Hepatocyte (in vitro differentiated cells): ENCODE measurements at regions not wholly inside any gene's neighbourhood (a gene's known extent, or its start where the extent isn't known, plus 50 kb on each side); places are given as distances from the start of the nearest gene placed in this dataset.

Source experiments
- DNase-seq: peaks from one replicate; pipeline ENCODE4 v3.0.0-alpha.2; 2016; ENCODE audit warnings: low spot score
- H2AFZ ChIP-seq: fragments of 200-600 bp; sonication (generic); 2 replicates; pipeline ENCODE4 v1.6.0; 2016; ENCODE audit warnings: antibody characterized with exemption, mild to moderate bottlenecking
- H3K27ac ChIP-seq: fragments of 200-600 bp; sonication (generic); 2 replicates; pipeline ENCODE4 v1.5.1; 2016; ENCODE audit warnings: mild to moderate bottlenecking
- H3K27me3 ChIP-seq: fragments of 200-600 bp; sonication (generic); 2 replicates; pipeline ENCODE4 v1.6.1; 2016
- H3K36me3 ChIP-seq: fragments of 200-600 bp; sonication (generic); replicated peaks from 2 replicates; pipeline ENCODE4 v1.5.1; 2016; ENCODE audit warnings: low read depth; ENCODE audit not compliant: insufficient read depth
- H3K4me1 ChIP-seq: fragments of 200-600 bp; sonication (generic); 2 replicates; pipeline ENCODE4 v1.5.1; 2016; ENCODE audit warnings: mild to moderate bottlenecking, moderate library complexity; ENCODE audit not compliant: insufficient read depth
- H3K4me2 ChIP-seq: fragments of 200-600 bp; sonication (generic); 2 replicates; pipeline ENCODE4 v1.6.0; 2016
- H3K4me3 ChIP-seq: fragments of 200-600 bp; sonication (generic); 2 replicates; pipeline ENCODE4 v1.5.1; 2016; ENCODE audit warnings: mild to moderate bottlenecking
- H3K79me2 ChIP-seq: fragments of 200-600 bp; sonication (generic); 2 replicates; pipeline ENCODE4 v1.6.0; 2017; ENCODE audit warnings: mild to moderate bottlenecking
- H3K9me2 ChIP-seq: fragments of 200-600 bp; sonication (generic); replicated peaks from 2 replicates; pipeline ENCODE4 v1.6.0; 2017; ENCODE audit warnings: mild to moderate bottlenecking; ENCODE audit not compliant: insufficient read depth
- H3K9me3 ChIP-seq: fragments of 200-600 bp; sonication (generic); 2 replicates; pipeline ENCODE4 v1.5.1; 2016; ENCODE audit warnings: low read depth, mild to moderate bottlenecking
- H4K20me1 ChIP-seq: fragments of 200-600 bp; sonication (generic); 2 replicates; pipeline ENCODE4 v1.6.0; 2016; ENCODE audit warnings: mild to moderate bottlenecking; ENCODE audit not compliant: insufficient read depth, poor library complexity, severe bottlenecking
- EZH2 ChIP-seq: fragments of 200-600 bp; sonication (generic); IDR thresholded peaks from 2 replicates; pipeline ENCODE4 v1.6.1; 2016; ENCODE audit warnings: antibody characterized with exemption, mild to moderate bottlenecking, borderline replicate concordance
- EZH2phosphoT487 ChIP-seq: fragments of 200-600 bp; sonication (generic); IDR thresholded peaks from one replicate; pipeline ENCODE4 v1.6.1; 2018; ENCODE audit warnings: antibody characterized with exemption, mild to moderate bottlenecking, low read depth, moderate library complexity; ENCODE audit not compliant: unreplicated experiment, severe bottlenecking
- WGBS: methylation state at CpG from one replicate; pipeline ENCODE4 v1.1.6; 2016; ENCODE audit warnings: low lambda C conversion rate; ENCODE audit errors: missing lambda C conversion rate; 5-methylcytosine and 5-hydroxymethylcytosine counted together
- TF ChIP-seq, protein P1 (sequence below): fragments of 200-600 bp; sonication (generic); IDR thresholded peaks from 2 replicates; pipeline ENCODE4 v1.5.1; 2016; ENCODE audit warnings: antibody characterized with exemption, mild to moderate bottlenecking; ENCODE audit not compliant: poor library complexity

DNA sequence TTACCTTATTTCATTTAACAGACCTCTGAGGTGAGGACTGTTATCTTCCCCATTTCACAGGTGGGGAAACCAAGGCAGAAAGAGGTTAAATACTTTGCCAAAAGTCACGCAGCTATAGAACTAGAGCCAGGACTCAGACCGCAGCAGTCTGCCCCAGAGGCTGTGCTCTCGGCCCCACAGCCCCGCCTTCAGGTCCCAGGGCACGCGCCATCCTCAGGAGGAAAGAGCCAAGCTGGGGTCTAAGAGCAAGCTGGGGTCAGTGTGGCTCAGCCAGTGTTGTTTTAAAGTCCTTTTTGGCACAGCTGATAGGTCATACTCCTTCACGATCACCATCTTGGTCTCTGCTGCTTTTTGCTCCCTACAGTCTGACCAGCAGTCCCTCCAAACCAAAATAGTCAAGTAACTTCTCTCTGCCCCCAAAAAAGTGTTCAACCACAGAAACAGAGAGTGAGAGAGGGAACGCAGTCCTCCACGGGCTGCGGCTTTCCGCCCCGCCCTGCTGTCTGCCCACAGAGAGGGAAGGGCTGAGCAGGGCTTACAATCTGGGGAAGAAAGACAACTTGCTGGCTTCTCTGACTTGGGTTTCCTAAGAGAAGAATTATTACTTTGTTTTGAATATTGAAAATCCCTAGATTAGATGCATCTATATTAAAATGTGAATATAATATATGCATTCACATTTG lies 137.2 kb upstream of the OPCML start:
- Histone ChIP-seq H3K4me3 (no peak overlapping the region), H3K27me3 (peaks cover 4% of the 10 kb centered on the region), H2AFZ (no peak overlapping the region), H3K4me2 (no peak overlapping the region), H3K27ac (no peak overlapping the region), H3K4me1 (peaks cover 3% of the 10 kb centered on the region), H3K9me3 (no peaks in the 10 kb centered on the region), H3K9me2 (no peaks in the 10 kb centered on the region), H4K20me1 (no peaks in the 10 kb centered on the region), H3K79me2 (no peaks in the 10 kb centered on the region), H3K36me3 (no peaks in the 10 kb centered on the region)
- DNase-seq = no peak
- no peak for TF ChIP-seq EZH2
- no peak for TF ChIP-seq EZH2phosphoT487
- TF ChIP-seq, protein P1, sequence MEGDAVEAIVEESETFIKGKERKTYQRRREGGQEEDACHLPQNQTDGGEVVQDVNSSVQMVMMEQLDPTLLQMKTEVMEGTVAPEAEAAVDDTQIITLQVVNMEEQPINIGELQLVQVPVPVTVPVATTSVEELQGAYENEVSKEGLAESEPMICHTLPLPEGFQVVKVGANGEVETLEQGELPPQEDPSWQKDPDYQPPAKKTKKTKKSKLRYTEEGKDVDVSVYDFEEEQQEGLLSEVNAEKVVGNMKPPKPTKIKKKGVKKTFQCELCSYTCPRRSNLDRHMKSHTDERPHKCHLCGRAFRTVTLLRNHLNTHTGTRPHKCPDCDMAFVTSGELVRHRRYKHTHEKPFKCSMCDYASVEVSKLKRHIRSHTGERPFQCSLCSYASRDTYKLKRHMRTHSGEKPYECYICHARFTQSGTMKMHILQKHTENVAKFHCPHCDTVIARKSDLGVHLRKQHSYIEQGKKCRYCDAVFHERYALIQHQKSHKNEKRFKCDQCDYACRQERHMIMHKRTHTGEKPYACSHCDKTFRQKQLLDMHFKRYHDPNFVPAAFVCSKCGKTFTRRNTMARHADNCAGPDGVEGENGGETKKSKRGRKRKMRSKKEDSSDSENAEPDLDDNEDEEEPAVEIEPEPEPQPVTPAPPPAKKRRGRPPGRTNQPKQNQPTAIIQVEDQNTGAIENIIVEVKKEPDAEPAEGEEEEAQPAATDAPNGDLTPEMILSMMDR = no peak
- 76% methylated on average over 12 of the region's 12 CpGs for WGBS

DNA sequence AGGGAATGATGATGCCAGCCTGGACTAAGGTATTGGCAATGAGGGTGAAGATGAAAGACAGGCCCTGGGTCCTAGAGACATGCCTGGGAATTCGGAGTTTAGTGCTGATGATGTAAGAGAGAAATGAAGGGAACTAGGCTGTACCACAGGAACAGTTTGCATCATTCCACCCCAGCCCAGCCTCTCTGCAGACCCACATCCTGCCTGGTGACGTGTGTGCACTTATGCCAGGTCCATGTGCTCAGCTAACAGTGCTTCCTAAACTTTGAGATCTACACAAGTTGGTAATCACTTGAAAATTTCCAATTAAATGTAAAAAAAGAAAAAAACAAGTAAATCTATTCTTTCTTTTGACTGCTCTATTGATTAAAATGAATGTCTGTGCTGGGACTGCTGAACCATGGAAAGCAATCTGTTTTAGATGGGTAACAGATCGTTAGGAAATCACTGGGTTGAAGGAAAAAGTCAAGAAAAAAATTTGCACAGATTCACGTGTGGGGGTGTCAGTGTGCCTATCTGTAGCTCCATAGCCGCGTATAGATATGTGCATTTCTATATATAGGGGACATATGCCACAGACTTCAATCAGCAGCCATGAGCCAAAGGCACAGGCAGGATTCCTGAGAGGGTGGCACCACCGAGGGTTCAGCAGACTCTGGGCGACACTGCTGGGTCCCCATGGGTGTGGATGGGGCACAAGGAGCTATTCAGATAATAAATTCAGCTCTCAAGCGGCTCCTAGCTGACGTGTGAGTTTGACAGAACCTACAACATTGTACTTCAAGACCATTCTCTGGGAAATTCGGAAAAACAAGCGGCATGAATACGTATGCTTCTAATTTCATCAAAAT lies 131.1 kb upstream of the OPCML start:
- no peak overlapping the region for H3K4me3 ChIP-seq
- peaks cover 4% of the 10 kb centered on the region for H3K27me3 ChIP-seq
- H3K27ac ChIP-seq = no peak overlapping the region
- no peak for TF ChIP-seq EZH2
- no peak for TF ChIP-seq EZH2phosphoT487
- TF ChIP-seq, protein P1 = no peak
- H3K9me2 ChIP-seq = no peaks in the 10 kb centered on the region
- no peaks in the 10 kb centered on the region for H3K79me2 ChIP-seq
- 90% methylated on average over 13 of the region's 13 CpGs for WGBS
- peaks cover 8% of the 10 kb centered on the region for H3K4me1 ChIP-seq
- DNase-seq = no peak
- H3K9me3 ChIP-seq = no peaks in the 10 kb centered on the region
- H3K4me2 ChIP-seq = no peak overlapping the region
- no peak overlapping the region for H2AFZ ChIP-seq
- H3K36me3 ChIP-seq = no peaks in the 10 kb centered on the region
- H4K20me1 ChIP-seq = no peaks in the 10 kb centered on the region

DNA sequence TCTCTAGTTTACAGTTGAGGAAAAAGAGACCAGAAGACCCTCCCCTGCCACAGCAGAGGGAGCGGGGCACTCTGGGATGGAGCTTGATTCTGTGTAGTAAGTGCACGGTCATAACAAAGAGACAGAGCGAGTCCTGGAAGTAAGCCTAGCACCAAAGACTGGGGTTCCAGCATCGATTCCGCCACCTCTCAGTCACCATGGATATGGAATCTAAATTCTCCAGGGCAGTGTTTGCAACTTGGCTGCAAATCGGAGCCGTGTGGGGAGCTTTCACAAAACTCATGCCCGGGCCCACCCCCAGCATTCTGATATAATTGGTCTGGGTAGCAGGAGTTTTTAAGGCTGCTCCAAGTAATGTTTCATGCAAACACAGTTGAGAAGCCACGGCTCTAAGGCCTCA lies 129.5 kb upstream of the OPCML start:
- Histone ChIP-seq H3K9me2 (no peaks in the 10 kb centered on the region), H3K4me2 (no peak overlapping the region), H3K4me3 (no peak overlapping the region), H2AFZ (no peak overlapping the region), H4K20me1 (no peaks in the 10 kb centered on the region), H3K9me3 (no peaks in the 10 kb centered on the region), H3K79me2 (no peaks in the 10 kb centered on the region), H3K27ac (no peak overlapping the region), H3K4me1 (peaks cover 5% of the 10 kb centered on the region), H3K36me3 (no peaks in the 10 kb centered on the region), H3K27me3 (peaks cover 4% of the 10 kb centered on the region)
- no peak for TF ChIP-seq EZH2
- TF ChIP-seq, protein P1 = no peak
- TF ChIP-seq EZH2phosphoT487 = no peak
- WGBS = 90% methylated on average over 9 of the region's 9 CpGs
- no peak for DNase-seq
